ENCODE measurements at regions not wholly inside any gene's neighbourhood (a gene's known extent, or its start where the extent isn't known, plus 50 kb on each side); places are given as distances from the start of the nearest gene placed in this dataset.

- TF ChIP-seq CTCF (IDR thresholded peaks at IDR 0.05; ENCODE audit: extremely low read depth in 1 of 2, insufficient read depth in 1 of 2, low read depth in 1 of 2, low read length in 2 of 2) (no peak), POLR2A (IDR thresholded peaks at IDR 0.05; ENCODE audit: low read depth, low read length) (no peak), EZH2 (IDR thresholded peaks at IDR 0.05; ENCODE audit: borderline replicate concordance, low read depth, low read length, severe bottlenecking) (no peak), POLR2AphosphoS5 (IDR thresholded peaks at IDR 0.05; ENCODE audit: insufficient read depth, low read depth, low read length) (no peak), GATA2 (IDR thresholded peaks at IDR 0.05; ENCODE audit: insufficient read depth, insufficient read length, low read depth, low read length) (no peak), JUN (IDR thresholded peaks at IDR 0.05; ENCODE audit: borderline replicate concordance, insufficient read depth, insufficient read length, low read depth) (no peak), MAX (IDR thresholded peaks at IDR 0.05; ENCODE audit: insufficient read depth, insufficient read length) (no peak)
Observed at GRCh38 chr6:112680091-112680490, 333.0 kb downstream of the RFPL4B start.

Measured in endothelial cell of umbilical vein (primary cell).